HK-2 (cell line): ENCODE measurements at regions not wholly inside any gene's neighbourhood (a gene's known extent, or its start where the extent isn't known, plus 50 kb on each side); places are given as distances from the start of the nearest gene placed in this dataset.

Experiments
- DNase-seq: peaks from one replicate; pipeline ENCODE4 v3.0.0-alpha.2; 2018; ENCODE audit not compliant: unreplicated experiment

DNA sequence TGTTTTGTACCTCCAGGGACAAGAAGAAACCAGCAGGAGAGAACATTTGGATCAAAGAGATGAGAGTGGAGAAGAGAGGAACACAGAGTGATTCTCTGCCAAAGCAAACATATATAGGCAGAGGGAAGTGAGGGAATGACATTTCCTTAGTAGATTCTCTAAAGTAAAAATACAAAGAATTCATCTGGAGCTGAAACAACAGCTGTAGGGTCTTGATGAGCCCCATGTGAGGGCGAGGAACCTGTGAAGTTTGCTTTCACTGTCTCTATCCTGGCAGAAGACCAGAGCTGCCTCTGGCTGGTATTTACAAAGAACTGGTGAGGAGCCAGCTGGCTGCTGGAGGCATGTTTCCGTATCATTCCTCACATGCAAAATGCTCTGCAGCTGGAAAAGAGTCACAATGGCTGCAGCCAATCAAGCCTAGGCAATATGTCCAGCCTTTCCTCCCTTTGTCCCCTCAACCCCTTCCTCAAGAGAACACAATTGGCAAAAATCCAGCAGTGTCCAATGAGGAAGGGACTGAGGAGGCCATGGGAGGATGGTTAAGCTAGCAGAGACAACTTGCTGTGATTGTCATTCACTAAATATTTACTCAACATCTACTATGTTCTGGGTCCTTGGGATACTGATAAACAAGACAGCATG, 122.5 kb downstream of the PHLDA1 start:
- DNase-seq, result no peak

GRCh38 chr12:75905922-75906321, 125.7 kb downstream of the PHLDA1 start:
- no peak for DNase-seq

- no peak for DNase-seq
Observed at GRCh38 chr12:75900781-75901254, 130.8 kb downstream of the PHLDA1 start.

GRCh38 chr12:75900226-75900625, 131.3 kb downstream of the PHLDA1 start:
- no peak for DNase-seq

DNA sequence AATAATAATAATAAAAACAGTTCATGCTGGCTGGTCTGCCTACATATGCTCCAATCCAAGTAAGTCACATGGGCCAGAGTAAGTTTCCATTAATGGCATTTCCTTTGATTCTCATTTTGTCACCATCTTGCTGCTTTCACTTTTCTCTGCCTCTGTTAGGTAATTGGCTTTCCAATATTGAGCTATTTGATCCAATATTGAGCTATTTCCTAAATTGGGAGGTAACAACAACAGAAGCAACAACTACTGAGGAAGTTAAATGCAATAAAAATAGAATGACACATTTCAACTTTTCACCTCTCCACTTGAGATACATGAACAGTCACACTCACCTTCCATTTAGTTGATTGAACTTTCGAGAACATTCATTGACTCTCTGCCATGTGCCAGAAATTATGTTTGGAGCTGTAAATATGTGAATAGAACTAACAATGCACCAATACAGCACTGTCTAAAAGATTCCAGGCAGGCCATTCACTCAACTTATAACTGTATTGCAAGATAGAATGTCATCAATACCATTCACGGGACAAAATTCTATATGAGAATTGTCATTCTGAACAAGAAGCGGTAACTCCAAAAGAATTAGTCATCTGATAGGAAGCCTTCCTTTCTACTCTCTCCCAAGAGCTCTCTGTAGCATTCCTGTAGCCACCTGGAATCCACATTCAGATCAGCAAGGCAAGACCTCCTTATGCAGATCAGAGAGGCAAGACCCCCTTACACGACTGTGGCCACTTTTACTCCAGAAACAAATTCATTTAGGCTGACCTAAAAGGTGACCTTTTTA, 136.4 kb downstream of the PHLDA1 start:
- no peak for DNase-seq

- DNase-seq, result no peak
Observed at GRCh38 chr12:75893765-75894164, 137.8 kb downstream of the PHLDA1 start.

DNA sequence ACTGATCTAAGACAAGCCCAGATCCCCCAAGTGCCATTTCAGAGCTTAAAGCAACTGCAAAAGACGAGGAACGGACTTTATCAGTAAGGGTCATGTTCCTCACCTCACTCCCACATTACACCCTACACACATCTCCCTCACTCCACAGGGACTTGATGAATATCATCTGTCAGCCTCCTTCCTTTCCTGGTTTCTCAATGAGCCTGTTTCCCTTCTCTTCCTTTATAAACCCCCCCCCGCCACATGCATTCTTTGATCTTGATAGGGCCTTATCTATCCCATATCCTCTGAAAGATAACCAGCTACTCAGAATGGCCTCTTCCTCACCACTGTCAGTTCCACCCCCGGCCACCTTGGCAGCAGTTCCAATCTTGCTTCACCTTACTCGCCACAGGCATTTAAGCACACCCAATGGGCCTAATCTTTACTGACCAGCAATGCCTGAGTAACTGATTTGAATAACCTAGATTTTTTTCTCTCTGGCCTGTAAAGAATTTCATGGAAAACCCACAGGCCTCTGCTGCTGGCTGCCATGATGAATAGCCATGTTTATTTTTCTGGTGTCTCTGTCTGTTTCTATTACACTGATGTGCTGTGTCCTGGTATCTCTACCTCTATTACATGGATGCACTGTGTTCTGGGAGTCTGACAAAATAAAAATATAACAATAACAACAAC, 138.7 kb downstream of the PHLDA1 start:
- DNase-seq, result peak; percentile 29

DNA sequence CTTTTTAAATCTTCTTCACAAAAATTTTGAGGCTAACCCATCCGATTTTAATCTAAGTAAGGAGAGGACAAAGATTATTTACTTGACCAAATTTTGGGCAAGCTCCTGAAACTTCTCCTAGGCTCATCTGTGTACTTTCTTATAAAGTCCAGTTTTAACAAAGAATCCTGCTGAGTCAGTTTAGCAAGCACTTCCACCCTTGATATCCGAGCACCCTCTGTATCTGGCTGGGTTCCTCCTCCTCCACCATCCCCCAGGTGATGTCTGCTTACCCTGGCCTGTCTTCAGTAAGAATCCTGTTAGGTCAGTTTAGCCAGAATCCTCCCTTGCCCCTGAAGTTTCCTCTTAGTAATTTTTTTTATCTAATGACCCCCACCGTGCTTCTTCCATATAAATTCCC, 140.5 kb downstream of the PHLDA1 start:
- no peak for DNase-seq

DNA sequence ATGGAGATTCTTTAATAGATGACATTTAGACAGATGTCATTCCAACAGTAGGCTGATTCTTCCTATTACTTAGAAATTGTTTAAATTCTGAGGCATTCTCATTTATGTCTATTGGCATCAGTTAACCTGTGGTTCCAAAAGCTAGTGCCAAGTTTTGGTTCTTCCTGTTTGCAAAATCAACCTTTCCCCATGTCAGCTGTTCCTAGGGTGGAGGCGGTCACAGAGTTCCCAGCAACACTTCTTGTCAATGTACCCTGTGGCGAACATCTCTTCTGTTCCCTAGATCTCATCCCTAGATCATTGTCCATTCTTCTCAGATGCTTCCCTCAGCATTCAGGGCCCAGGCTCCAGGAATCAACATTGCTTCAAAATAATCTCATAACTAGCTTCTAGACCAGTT, 140.9 kb downstream of the PHLDA1 start:
- no peak for DNase-seq

DNA sequence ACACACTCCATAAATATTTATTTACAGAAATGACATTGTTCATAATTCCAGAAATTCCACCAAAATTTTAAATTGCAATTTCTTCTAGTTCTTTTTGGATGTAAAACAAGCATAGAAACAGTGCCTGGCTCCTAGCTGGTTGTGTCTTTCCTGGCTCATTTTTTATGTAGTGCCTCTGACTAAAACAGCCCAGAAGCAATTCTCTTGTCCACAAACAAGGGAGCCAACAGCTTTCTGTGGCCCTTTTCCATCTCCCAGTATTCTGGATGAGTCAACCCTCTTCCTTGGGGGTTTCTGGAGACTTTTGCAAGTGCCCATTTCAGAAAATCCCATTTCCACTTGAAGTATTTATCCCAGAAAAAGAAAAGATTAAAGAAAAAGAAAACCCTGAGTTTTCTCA, 141.4 kb downstream of the PHLDA1 start:
- no peak for DNase-seq

GRCh38 chr12:75888874-75889613, 142.5 kb downstream of the PHLDA1 start:
- no peak for DNase-seq

- no peak for DNase-seq
Observed at GRCh38 chr12:75888399-75888798, 143.2 kb downstream of the PHLDA1 start.

DNA sequence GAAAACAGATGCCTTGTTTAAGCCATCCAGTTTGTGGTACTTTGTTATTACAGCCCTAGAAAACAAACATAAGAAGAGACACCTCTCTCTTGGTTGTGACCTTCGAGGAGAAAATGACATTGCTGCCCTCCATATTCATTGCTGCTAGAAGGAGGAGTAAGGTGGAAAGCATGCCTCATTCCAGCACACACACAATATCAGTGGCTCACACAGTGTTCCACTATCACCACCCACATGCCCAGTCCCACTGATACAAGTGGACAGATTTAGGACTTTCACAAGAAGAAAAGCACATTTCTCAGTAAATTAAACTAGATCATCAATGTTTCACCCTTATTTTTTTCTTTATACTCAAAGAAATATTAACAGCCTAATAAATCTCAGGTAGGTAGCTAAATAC, 143.6 kb downstream of the PHLDA1 start:
- DNase-seq, result no peak

DNA sequence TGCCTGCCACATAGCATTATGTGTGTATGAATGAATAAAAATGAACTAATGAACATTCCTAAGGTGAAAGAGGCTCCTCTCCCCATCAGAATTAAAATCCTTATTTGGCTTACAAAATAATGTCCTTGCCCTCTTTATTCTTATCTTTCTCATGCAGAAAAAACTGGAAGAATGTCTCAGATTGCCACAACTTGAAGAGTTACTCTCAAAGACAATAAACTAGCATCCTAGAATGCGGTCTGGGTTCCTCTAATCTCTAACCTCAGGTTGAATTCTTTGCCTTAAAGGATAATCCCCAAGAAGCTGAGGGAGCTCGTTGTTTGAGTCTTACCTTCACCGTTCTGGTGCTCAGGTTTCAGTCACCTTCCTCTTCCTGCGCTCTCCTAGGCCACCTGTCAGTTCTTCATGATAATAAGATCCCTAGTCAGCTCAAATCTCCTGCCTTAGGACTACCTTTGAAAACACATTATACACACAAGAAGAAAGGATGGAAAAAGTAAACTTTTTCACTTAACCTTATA, 147.1 kb downstream of the PHLDA1 start:
- DNase-seq, result no peak

- no peak for DNase-seq
Observed at GRCh38 chr12:75883241-75883640, 148.3 kb downstream of the PHLDA1 start.

DNA sequence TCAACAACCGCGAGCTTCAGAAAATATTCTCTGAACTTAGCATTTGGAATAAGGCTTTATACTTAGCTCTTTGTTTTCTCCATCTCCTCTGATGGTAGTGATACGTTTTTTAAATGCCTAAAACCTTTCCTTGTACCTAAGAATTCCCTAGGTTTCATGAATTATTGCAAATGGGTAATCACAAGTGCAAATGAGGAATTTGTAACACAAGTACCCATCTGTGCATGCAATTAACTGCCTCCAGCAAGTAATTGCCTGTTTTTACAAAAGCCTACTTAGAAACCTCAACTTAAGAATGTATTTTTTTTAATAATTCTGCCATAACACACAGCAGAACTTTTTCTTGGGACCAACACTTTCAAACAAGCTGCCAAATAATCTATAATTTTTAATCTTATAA, 149.2 kb downstream of the PHLDA1 start:
- DNase-seq, result no peak

DNA sequence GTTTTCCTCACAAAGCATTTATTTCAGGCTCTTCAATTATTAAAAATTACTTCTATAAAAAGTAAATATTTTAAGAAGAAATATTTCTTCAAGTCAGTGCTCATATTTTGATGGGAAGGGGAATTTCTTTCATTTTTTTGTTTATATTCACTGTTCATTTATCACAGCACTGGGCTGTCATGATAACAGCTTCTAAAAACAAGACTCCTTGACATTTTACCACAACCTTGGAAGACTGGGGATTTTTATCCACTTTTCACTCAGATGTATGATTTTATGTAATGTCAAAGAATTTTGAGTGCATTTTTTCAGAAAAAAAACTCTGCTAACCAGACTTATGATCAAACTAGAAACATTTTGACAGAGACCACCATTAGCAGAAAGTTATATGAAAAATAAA, 149.7 kb downstream of the PHLDA1 start:
- DNase-seq, result no peak

DNA sequence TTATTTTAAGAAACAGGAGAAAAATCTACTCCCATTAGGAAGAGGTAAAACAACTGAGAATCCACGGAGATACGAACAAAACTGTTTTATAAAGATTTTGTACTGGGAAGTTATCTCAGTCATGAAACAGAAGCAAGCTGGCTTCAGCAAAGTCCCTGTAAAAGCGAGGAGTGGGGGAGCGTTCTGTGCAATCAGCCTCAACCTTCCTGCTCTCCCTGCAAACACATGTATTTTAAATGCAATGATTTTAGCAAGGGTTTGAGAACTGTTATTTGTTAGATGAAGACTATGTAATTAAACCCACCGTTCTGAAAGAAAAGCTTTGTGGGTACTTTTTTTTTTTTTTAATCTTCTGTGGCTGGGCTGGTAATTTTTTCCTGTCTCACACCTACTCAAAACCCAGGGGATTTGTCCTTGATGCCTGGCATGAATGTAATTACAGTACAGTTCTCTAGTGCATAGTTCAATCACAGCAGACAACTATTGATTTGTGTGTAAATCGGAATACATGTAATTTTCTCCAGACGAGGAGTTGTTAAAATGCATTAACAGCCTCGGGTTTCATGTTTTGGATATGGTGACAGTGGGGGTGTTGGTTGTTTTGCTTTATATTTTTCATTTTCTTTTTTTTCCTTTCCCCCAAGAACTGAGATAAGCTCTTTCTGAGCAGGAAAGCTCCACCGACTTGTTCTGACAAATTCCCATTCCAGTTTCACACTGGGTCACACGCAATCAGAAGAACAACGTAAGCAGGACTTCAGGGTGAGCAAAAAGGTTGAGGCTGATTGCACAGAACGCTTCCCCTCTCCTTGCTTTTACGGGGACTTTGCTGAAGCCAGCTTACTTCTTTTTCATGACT, 153.6 kb downstream of the PHLDA1 start:
- no peak for DNase-seq

GRCh38 chr12:75876832-75877762, 154.5 kb downstream of the PHLDA1 start:
- no peak for DNase-seq

- DNase-seq, result no peak
Observed at GRCh38 chr12:75874441-75874840, 157.1 kb downstream of the PHLDA1 start.
